HEK293T (cell line): ENCODE measurements at regions not wholly inside any gene's neighbourhood (a gene's known extent, or its start where the extent isn't known, plus 50 kb on each side); places are given as distances from the start of the nearest gene placed in this dataset.

Source experiments
- BHLHE40 ChIP-seq: fragments of 450-650 bp; IDR thresholded peaks from 2 replicates; pipeline ENCODE4 v1.6.1; 2016; ENCODE audit warnings: mild to moderate bottlenecking, moderate library complexity, borderline replicate concordance
- CTBP1 ChIP-seq: fragments of 450-650 bp; IDR thresholded peaks from 2 replicates; pipeline ENCODE4 v1.6.1; 2016; ENCODE audit warnings: borderline replicate concordance
- ELF4 ChIP-seq: fragments of 450-650 bp; IDR thresholded peaks from 2 replicates; pipeline ENCODE4 v1.6.1; 2017; ENCODE audit warnings: antibody characterized with exemption
- FOXA1 ChIP-seq: fragments of 450-650 bp; IDR thresholded peaks from 2 replicates; pipeline ENCODE4 v1.6.1; 2016; ENCODE audit warnings: mild to moderate bottlenecking
- FOXK2 ChIP-seq: fragments of 450-650 bp; IDR thresholded peaks from 2 replicates; pipeline ENCODE4 v1.6.1; 2016; ENCODE audit warnings: mild to moderate bottlenecking
- FOXM1 ChIP-seq: fragments of 450-650 bp; IDR thresholded peaks from 2 replicates; pipeline ENCODE4 v1.6.1; 2017; ENCODE audit warnings: mild to moderate bottlenecking, borderline replicate concordance
- HDGF ChIP-seq: fragments of 450-650 bp; IDR thresholded peaks from 2 replicates; pipeline ENCODE4 v1.6.1; 2017; ENCODE audit warnings: antibody characterized with exemption, borderline replicate concordance
- L3MBTL2 ChIP-seq: fragments of 450-650 bp; conservative IDR thresholded peaks from 2 replicates; pipeline ENCODE4 v1.6.1; 2016; ENCODE audit warnings: mild to moderate bottlenecking
- LEF1 ChIP-seq: fragments of 450-650 bp; IDR thresholded peaks from 2 replicates; pipeline ENCODE4 v1.6.1; 2017; ENCODE audit warnings: mild to moderate bottlenecking, borderline replicate concordance
- SP1 ChIP-seq: fragments of 450-650 bp; IDR thresholded peaks from 2 replicates; pipeline ENCODE4 v1.6.1; 2017
- SUZ12 ChIP-seq: fragments of 450-650 bp; IDR thresholded peaks from 2 replicates; pipeline ENCODE4 v1.6.1; 2016; ENCODE audit warnings: mild to moderate bottlenecking
- TARDBP ChIP-seq: fragments of 450-650 bp; IDR thresholded peaks from 2 replicates; pipeline ENCODE4 v1.6.1; 2016
- TF ChIP-seq, protein P1 (sequence below): fragments of 450-650 bp; IDR thresholded peaks from 2 replicates; pipeline ENCODE4 v1.6.1; 2016

DNA sequence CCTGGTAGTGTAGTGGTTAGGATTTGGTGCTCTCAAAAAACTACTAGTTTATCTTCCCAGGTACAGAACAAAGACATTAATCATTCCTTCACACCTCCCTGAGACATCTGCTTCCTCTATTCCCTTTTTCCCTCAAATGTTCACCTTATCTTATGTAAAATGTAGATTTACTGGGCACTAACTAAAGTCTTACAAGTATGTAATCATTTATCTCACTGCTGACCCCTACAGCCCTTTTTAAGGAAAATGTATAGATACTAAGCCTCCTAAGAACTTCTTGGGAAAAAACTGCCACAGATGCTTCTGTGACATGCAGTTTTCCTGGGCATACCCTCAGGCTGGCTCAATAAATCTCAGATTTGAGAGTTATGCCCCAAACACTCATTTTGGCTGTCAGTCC is 50.8 kb upstream of the NEK7 start:
- TF ChIP-seq FOXK2 (no peak), TARDBP (no peak), SP1 (no peak), BHLHE40 (no peak), L3MBTL2 (no peak), LEF1 (no peak), SUZ12 (no peak), FOXM1 (no peak), FOXA1 (no peak), HDGF (no peak), CTBP1 (no peak), ELF4 (no peak)
- TF ChIP-seq, protein P1, sequence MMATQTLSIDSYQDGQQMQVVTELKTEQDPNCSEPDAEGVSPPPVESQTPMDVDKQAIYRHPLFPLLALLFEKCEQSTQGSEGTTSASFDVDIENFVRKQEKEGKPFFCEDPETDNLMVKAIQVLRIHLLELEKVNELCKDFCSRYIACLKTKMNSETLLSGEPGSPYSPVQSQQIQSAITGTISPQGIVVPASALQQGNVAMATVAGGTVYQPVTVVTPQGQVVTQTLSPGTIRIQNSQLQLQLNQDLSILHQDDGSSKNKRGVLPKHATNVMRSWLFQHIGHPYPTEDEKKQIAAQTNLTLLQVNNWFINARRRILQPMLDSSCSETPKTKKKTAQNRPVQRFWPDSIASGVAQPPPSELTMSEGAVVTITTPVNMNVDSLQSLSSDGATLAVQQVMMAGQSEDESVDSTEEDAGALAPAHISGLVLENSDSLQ = no peak
